Neural progenitor cell (in vitro differentiated cells): ENCODE measurements at regions not wholly inside any gene's neighbourhood (a gene's known extent, or its start where the extent isn't known, plus 50 kb on each side); places are given as distances from the start of the nearest gene placed in this dataset.

ENCODE experiments used
- DNase-seq: peaks from one replicate; pipeline ENCODE4 v3.0.0-alpha.2; 2016; ENCODE audit warnings: low spot score
- H2AFZ ChIP-seq: fragments of 200-600 bp; sonication (generic); replicated peaks from 2 replicates; pipeline ENCODE4 v1.6.1; 2016; ENCODE audit warnings: antibody characterized with exemption
- H3F3A ChIP-seq: fragments of 200-600 bp; sonication (generic); 2 replicates; pipeline ENCODE4 v1.6.1; 2016; ENCODE audit warnings: antibody characterized with exemption, low read depth
- H3K27ac ChIP-seq: fragments of 200-600 bp; sonication (generic); 2 replicates; pipeline ENCODE4 v1.5.1; 2016; ENCODE audit warnings: mild to moderate bottlenecking
- H3K27me3 ChIP-seq: fragments of 200-600 bp; sonication (generic); 2 replicates; pipeline ENCODE4 v1.6.1; 2016; ENCODE audit warnings: mild to moderate bottlenecking, moderate library complexity
- H3K36me3 ChIP-seq: fragments of 200-600 bp; sonication (generic); 2 replicates; pipeline ENCODE4 v1.5.1; 2016
- H3K4me1 ChIP-seq: fragments of 200-600 bp; sonication (generic); 2 replicates; pipeline ENCODE4 v1.6.1; 2016; ENCODE audit warnings: mixed run types
- H3K4me2 ChIP-seq: fragments of 200-600 bp; sonication (generic); 2 replicates; pipeline ENCODE4 v1.6.1; 2016
- H3K4me3 ChIP-seq: fragments of 200-600 bp; sonication (generic); 2 replicates; pipeline ENCODE4 v1.5.1; 2016
- H3K79me2 ChIP-seq: fragments of 200-600 bp; sonication (generic); 2 replicates; pipeline ENCODE4 v1.6.1; 2016; ENCODE audit warnings: low read depth
- H3K9ac ChIP-seq: fragments of 200-600 bp; sonication (generic); 2 replicates; pipeline ENCODE4 v1.6.1; 2016
- H3K9me3 ChIP-seq: fragments of 200-600 bp; sonication (generic); 2 replicates; pipeline ENCODE4 v1.5.1; 2016; ENCODE audit warnings: low read depth
- H4K20me1 ChIP-seq: fragments of 200-600 bp; sonication (generic); 2 replicates; pipeline ENCODE4 v1.6.1; 2016; ENCODE audit warnings: low read depth
- H3K27ac Mint-ChIP-seq: 3 replicates; pipeline ENCODE4 v1.8.0; 2021; ENCODE audit warnings: mixed read lengths
- H3K27me3 Mint-ChIP-seq: 2 replicates; pipeline ENCODE4 v1.8.0; 2022; ENCODE audit warnings: low read depth, mild to moderate bottlenecking, inconsistent platforms, moderate library complexity, mixed read lengths; ENCODE audit not compliant: insufficient read depth
- H3K36me3 Mint-ChIP-seq: 3 replicates; pipeline ENCODE4 v1.8.0; 2021; ENCODE audit warnings: mixed read lengths
- H3K4me1 Mint-ChIP-seq: 3 replicates; pipeline ENCODE4 v1.8.0; 2021; ENCODE audit warnings: mixed read lengths
- H3K4me3 Mint-ChIP-seq: 3 replicates; pipeline ENCODE4 v1.8.0; 2021; ENCODE audit warnings: mild to moderate bottlenecking, moderate library complexity, mixed read lengths
- H3K9me3 Mint-ChIP-seq: 3 replicates; pipeline ENCODE4 v1.8.0; 2020; ENCODE audit warnings: mixed read lengths
- CTCF ChIP-seq: fragments of 200-600 bp; sonication (generic); IDR thresholded peaks from 2 replicates; pipeline ENCODE4 v1.5.1; 2017; ENCODE audit warnings: antibody characterized with exemption, mild to moderate bottlenecking
- EZH2 ChIP-seq: fragments of 200-600 bp; sonication (generic); IDR thresholded peaks from 2 replicates; pipeline ENCODE4 v1.6.1; 2017; ENCODE audit warnings: antibody characterized with exemption, mild to moderate bottlenecking, moderate library complexity
- EZH2phosphoT487 ChIP-seq: fragments of 200-600 bp; sonication (generic); IDR thresholded peaks from 2 replicates; pipeline ENCODE4 v1.6.1; 2017; ENCODE audit warnings: antibody characterized with exemption

- H3K4me3 Mint-ChIP-seq, result no peak overlapping the region
Measured at GRCh38 chr2:58664523-58665151, 423.5 kb upstream of the FANCL start.

GRCh38 chr2:58660046-58660445 lies 418.9 kb upstream of the FANCL start:
- Histone ChIP-seq H3K27me3 (no peaks in the 10 kb centered on the region), H3K9ac (no peak overlapping the region)
- no peaks in the 10 kb centered on the region for H3K4me1 Mint-ChIP-seq

More at GRCh38 chr2:58664523-58665151, 423.5 kb upstream of the FANCL start:
- H3K27ac Mint-ChIP-seq, result no peak overlapping the region
- H3K4me1 Mint-ChIP-seq, result no peaks in the 10 kb centered on the region
- no peaks in the 10 kb centered on the region for H3F3A ChIP-seq
- no peak overlapping the region for H3K27ac ChIP-seq
- no peaks in the 10 kb centered on the region for H3K79me2 ChIP-seq
- H3K27me3 ChIP-seq, result no peaks in the 10 kb centered on the region
- H3K4me2 ChIP-seq, result no peak overlapping the region
- H3K9me3 ChIP-seq, result no peaks in the 10 kb centered on the region
- no peaks in the 10 kb centered on the region for H3K36me3 Mint-ChIP-seq
- TF ChIP-seq EZH2phosphoT487 (no peak), CTCF (no peak), EZH2 (no peak)
- no peak overlapping the region for H2AFZ ChIP-seq
- no peaks in the 10 kb centered on the region for H4K20me1 ChIP-seq
- no peak overlapping the region for H3K4me3 ChIP-seq
- no peak for DNase-seq
- H3K27me3 Mint-ChIP-seq, result peaks cover 2% of the 10 kb centered on the region
- H3K9ac ChIP-seq, result no peak overlapping the region
- no peaks in the 10 kb centered on the region for H3K4me1 ChIP-seq
- H3K9me3 Mint-ChIP-seq, result peaks cover 2% of the 10 kb centered on the region
- H3K36me3 ChIP-seq, result no peaks in the 10 kb centered on the region

GRCh38 chr2:58655152-58655551 lies 414.0 kb upstream of the FANCL start:
- DNase-seq, result no peak
- Histone ChIP-seq H2AFZ (no peak overlapping the region), H3K4me2 (no peak overlapping the region), H3K27ac (no peak overlapping the region), H3K27me3 (no peaks in the 10 kb centered on the region), H3K79me2 (no peaks in the 10 kb centered on the region), H3K9me3 (no peaks in the 10 kb centered on the region), H3K36me3 (no peaks in the 10 kb centered on the region), H3K4me3 (no peak overlapping the region), H4K20me1 (no peaks in the 10 kb centered on the region), H3K4me1 (no peaks in the 10 kb centered on the region), H3F3A (no peaks in the 10 kb centered on the region), H3K9ac (no peak overlapping the region)
- no peak overlapping the region for H3K4me3 Mint-ChIP-seq
- no peaks in the 10 kb centered on the region for H3K9me3 Mint-ChIP-seq
- no peaks in the 10 kb centered on the region for H3K36me3 Mint-ChIP-seq
- TF ChIP-seq CTCF, result no peak
- no peak for TF ChIP-seq EZH2phosphoT487
- no peak for TF ChIP-seq EZH2
- H3K27ac Mint-ChIP-seq, result no peak overlapping the region
- H3K27me3 Mint-ChIP-seq, result peaks cover 3% of the 10 kb centered on the region
- no peaks in the 10 kb centered on the region for H3K4me1 Mint-ChIP-seq

More at GRCh38 chr2:58660046-58660445, 418.9 kb upstream of the FANCL start:
- no peak overlapping the region for H3K27ac ChIP-seq
- H3K9me3 ChIP-seq, result no peaks in the 10 kb centered on the region
- TF ChIP-seq CTCF (no peak), EZH2 (no peak), EZH2phosphoT487 (no peak)
- no peaks in the 10 kb centered on the region for H3K79me2 ChIP-seq
- DNase-seq, result no peak
- H4K20me1 ChIP-seq, result no peaks in the 10 kb centered on the region
- H3K4me3 Mint-ChIP-seq, result no peak overlapping the region
- no peak overlapping the region for H2AFZ ChIP-seq
- H3K9me3 Mint-ChIP-seq, result no peaks in the 10 kb centered on the region
- H3F3A ChIP-seq, result no peaks in the 10 kb centered on the region
- H3K27ac Mint-ChIP-seq, result no peak overlapping the region
- H3K36me3 ChIP-seq, result no peaks in the 10 kb centered on the region
- H3K36me3 Mint-ChIP-seq, result no peaks in the 10 kb centered on the region
- no peak overlapping the region for H3K4me2 ChIP-seq
- H3K27me3 Mint-ChIP-seq, result peaks cover 5% of the 10 kb centered on the region
- no peak overlapping the region for H3K4me3 ChIP-seq
- H3K4me1 ChIP-seq, result no peaks in the 10 kb centered on the region
